ENCODE measurements at regions not wholly inside any gene's neighbourhood (a gene's known extent, or its start where the extent isn't known, plus 50 kb on each side); places are given as distances from the start of the nearest gene placed in this dataset.

- WGBS (ENCODE audit: insufficient coverage, low coverage, missing lambda C conversion rate) = 0% methylated on average over 3 of the region's 3 CpGs
- Histone ChIP-seq H3K79me2 (ENCODE audit: control insufficient read depth, insufficient read depth, low read length) (no peaks in the 10 kb centered on the region), H3K4me3 (no peak overlapping the region), H3K9me3 (replicated peaks; ENCODE audit: control insufficient read depth, insufficient read depth, low read depth, low read length) (no peaks in the 10 kb centered on the region), H3K9me1 (ENCODE audit: control insufficient read depth, insufficient read depth, low read length) (no peaks in the 10 kb centered on the region), H3K9ac (ENCODE audit: insufficient read depth in 1 of 2, low read depth in 2 of 2, low read length in 2 of 2) (no peak overlapping the region), H3K36me3 (ENCODE audit: control insufficient read depth, insufficient read depth, low read length) (no peaks in the 10 kb centered on the region), H3K4me2 (ENCODE audit: insufficient read depth, low read length) (no peak overlapping the region), H4K20me1 (replicated peaks; ENCODE audit: control insufficient read depth, insufficient read depth, low read length) (no peaks in the 10 kb centered on the region), H3K27me3 (ENCODE audit: control insufficient read depth in 2 of 2, insufficient read depth in 2 of 2, low read length in 2 of 2) (no peaks in the 10 kb centered on the region), H2AFZ (ENCODE audit: low read depth, low read length) (no peak overlapping the region), H3K4me1 (replicated peaks in 1 of 2; ENCODE audit: control insufficient read depth in 2 of 2, insufficient read depth in 2 of 2, low read length in 2 of 2) (no peaks in the 10 kb centered on the region), H3K27ac (ENCODE audit: extremely low read depth, low read depth, low read length) (no peak overlapping the region)
- ATAC-seq (no peak), FAIRE-seq (no peak), DNase-seq (ENCODE audit: extremely low read depth in 1 of 4, low spot score in 3 of 4) (no peak)
- ChIA-PET CTCF (ENCODE audit: low intra/inter-chr PET ratio) (no interaction called here), POLR2A (no interaction called here)
- in situ Hi-C loops (cut with MboI) (no loop called here), intact Hi-C loops (cut with micrococcal nuclease) (no loop called here)
- BruUV-seq (replicated peaks) = no TSS peak
- TF ChIP-seq MCM3 (IDR thresholded peaks at IDR 0.05) (no peak), MECOM (CRISPR knock-in tag; IDR thresholded peaks at IDR 0.05) (no peak), SMAD3 (CRISPR knock-in tag; conservative IDR thresholded peaks at IDR 0.05) (no peak), ZNF778 (CRISPR knock-in tag; IDR thresholded peaks at IDR 0.05) (no peak), POLR2AphosphoS5 (IDR thresholded peaks at IDR 0.05; ENCODE audit: control insufficient read depth, insufficient read depth, low read depth, low read length) (no peak), ZC3H4 (CRISPR knock-in tag; IDR thresholded peaks at IDR 0.05; ENCODE audit: borderline replicate concordance) (no peak), POLR2A (conservative IDR thresholded peaks at IDR 0.05) (no peak), ZNF143 (CRISPR knock-in tag; IDR thresholded peaks at IDR 0.05) (no peak), SP1 (CRISPR knock-in tag; IDR thresholded peaks at IDR 0.05) (no peak), ZZZ3 (IDR thresholded peaks at IDR 0.05) (no peak)
- TF ChIP-seq, protein P1, sequence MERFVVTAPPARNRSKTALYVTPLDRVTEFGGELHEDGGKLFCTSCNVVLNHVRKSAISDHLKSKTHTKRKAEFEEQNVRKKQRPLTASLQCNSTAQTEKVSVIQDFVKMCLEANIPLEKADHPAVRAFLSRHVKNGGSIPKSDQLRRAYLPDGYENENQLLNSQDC (CRISPR knock-in tag; IDR thresholded peaks at IDR 0.05) = no peak
- TF ChIP-seq, protein P2, sequence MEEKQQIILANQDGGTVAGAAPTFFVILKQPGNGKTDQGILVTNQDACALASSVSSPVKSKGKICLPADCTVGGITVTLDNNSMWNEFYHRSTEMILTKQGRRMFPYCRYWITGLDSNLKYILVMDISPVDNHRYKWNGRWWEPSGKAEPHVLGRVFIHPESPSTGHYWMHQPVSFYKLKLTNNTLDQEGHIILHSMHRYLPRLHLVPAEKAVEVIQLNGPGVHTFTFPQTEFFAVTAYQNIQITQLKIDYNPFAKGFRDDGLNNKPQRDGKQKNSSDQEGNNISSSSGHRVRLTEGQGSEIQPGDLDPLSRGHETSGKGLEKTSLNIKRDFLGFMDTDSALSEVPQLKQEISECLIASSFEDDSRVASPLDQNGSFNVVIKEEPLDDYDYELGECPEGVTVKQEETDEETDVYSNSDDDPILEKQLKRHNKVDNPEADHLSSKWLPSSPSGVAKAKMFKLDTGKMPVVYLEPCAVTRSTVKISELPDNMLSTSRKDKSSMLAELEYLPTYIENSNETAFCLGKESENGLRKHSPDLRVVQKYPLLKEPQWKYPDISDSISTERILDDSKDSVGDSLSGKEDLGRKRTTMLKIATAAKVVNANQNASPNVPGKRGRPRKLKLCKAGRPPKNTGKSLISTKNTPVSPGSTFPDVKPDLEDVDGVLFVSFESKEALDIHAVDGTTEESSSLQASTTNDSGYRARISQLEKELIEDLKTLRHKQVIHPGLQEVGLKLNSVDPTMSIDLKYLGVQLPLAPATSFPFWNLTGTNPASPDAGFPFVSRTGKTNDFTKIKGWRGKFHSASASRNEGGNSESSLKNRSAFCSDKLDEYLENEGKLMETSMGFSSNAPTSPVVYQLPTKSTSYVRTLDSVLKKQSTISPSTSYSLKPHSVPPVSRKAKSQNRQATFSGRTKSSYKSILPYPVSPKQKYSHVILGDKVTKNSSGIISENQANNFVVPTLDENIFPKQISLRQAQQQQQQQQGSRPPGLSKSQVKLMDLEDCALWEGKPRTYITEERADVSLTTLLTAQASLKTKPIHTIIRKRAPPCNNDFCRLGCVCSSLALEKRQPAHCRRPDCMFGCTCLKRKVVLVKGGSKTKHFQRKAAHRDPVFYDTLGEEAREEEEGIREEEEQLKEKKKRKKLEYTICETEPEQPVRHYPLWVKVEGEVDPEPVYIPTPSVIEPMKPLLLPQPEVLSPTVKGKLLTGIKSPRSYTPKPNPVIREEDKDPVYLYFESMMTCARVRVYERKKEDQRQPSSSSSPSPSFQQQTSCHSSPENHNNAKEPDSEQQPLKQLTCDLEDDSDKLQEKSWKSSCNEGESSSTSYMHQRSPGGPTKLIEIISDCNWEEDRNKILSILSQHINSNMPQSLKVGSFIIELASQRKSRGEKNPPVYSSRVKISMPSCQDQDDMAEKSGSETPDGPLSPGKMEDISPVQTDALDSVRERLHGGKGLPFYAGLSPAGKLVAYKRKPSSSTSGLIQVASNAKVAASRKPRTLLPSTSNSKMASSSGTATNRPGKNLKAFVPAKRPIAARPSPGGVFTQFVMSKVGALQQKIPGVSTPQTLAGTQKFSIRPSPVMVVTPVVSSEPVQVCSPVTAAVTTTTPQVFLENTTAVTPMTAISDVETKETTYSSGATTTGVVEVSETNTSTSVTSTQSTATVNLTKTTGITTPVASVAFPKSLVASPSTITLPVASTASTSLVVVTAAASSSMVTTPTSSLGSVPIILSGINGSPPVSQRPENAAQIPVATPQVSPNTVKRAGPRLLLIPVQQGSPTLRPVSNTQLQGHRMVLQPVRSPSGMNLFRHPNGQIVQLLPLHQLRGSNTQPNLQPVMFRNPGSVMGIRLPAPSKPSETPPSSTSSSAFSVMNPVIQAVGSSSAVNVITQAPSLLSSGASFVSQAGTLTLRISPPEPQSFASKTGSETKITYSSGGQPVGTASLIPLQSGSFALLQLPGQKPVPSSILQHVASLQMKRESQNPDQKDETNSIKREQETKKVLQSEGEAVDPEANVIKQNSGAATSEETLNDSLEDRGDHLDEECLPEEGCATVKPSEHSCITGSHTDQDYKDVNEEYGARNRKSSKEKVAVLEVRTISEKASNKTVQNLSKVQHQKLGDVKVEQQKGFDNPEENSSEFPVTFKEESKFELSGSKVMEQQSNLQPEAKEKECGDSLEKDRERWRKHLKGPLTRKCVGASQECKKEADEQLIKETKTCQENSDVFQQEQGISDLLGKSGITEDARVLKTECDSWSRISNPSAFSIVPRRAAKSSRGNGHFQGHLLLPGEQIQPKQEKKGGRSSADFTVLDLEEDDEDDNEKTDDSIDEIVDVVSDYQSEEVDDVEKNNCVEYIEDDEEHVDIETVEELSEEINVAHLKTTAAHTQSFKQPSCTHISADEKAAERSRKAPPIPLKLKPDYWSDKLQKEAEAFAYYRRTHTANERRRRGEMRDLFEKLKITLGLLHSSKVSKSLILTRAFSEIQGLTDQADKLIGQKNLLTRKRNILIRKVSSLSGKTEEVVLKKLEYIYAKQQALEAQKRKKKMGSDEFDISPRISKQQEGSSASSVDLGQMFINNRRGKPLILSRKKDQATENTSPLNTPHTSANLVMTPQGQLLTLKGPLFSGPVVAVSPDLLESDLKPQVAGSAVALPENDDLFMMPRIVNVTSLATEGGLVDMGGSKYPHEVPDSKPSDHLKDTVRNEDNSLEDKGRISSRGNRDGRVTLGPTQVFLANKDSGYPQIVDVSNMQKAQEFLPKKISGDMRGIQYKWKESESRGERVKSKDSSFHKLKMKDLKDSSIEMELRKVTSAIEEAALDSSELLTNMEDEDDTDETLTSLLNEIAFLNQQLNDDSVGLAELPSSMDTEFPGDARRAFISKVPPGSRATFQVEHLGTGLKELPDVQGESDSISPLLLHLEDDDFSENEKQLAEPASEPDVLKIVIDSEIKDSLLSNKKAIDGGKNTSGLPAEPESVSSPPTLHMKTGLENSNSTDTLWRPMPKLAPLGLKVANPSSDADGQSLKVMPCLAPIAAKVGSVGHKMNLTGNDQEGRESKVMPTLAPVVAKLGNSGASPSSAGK (IDR thresholded peaks at IDR 0.05) = no peak
- TF ChIP-seq, protein P3, sequence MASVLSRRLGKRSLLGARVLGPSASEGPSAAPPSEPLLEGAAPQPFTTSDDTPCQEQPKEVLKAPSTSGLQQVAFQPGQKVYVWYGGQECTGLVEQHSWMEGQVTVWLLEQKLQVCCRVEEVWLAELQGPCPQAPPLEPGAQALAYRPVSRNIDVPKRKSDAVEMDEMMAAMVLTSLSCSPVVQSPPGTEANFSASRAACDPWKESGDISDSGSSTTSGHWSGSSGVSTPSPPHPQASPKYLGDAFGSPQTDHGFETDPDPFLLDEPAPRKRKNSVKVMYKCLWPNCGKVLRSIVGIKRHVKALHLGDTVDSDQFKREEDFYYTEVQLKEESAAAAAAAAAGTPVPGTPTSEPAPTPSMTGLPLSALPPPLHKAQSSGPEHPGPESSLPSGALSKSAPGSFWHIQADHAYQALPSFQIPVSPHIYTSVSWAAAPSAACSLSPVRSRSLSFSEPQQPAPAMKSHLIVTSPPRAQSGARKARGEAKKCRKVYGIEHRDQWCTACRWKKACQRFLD (CRISPR knock-in tag; IDR thresholded peaks at IDR 0.05) = no peak
These were observed 220.9 kb upstream of the HABP2 start for GRCh38 chr10:113331961-113332360.

Data from K562 (cell line).